ENCODE measurements at regions not wholly inside any gene's neighbourhood (a gene's known extent, or its start where the extent isn't known, plus 50 kb on each side); places are given as distances from the start of the nearest gene placed in this dataset.

- TF ChIP-seq, protein P1, sequence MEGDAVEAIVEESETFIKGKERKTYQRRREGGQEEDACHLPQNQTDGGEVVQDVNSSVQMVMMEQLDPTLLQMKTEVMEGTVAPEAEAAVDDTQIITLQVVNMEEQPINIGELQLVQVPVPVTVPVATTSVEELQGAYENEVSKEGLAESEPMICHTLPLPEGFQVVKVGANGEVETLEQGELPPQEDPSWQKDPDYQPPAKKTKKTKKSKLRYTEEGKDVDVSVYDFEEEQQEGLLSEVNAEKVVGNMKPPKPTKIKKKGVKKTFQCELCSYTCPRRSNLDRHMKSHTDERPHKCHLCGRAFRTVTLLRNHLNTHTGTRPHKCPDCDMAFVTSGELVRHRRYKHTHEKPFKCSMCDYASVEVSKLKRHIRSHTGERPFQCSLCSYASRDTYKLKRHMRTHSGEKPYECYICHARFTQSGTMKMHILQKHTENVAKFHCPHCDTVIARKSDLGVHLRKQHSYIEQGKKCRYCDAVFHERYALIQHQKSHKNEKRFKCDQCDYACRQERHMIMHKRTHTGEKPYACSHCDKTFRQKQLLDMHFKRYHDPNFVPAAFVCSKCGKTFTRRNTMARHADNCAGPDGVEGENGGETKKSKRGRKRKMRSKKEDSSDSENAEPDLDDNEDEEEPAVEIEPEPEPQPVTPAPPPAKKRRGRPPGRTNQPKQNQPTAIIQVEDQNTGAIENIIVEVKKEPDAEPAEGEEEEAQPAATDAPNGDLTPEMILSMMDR (IDR thresholded peaks at IDR 0.05): no peak
- TF ChIP-seq EP300 (IDR thresholded peaks at IDR 0.05; ENCODE audit: low read depth): no peak
- TF ChIP-seq POLR2A (IDR thresholded peaks at IDR 0.05): no peak
- no peak for TF ChIP-seq POLR2AphosphoS5 (IDR thresholded peaks at IDR 0.05)
Observed at GRCh38 chr2:235161565-235161964, 209.7 kb downstream of the SH3BP4 start.
